Fibroblast of lung (primary cell): ENCODE measurements at regions not wholly inside any gene's neighbourhood (a gene's known extent, or its start where the extent isn't known, plus 50 kb on each side); places are given as distances from the start of the nearest gene placed in this dataset.

ENCODE experiments used
- CTCF ChIP-seq, 2 donors: IDR thresholded peaks in 1 of 2; conservative IDR thresholded peaks in 1 of 2; 1 replicate in 1 of 2; 2 replicates in 1 of 2; pipeline ENCODE4 v1.5.1; 2011 to 2012; ENCODE audit warnings: low read length in 2 of 2, control low read depth in 1 of 2, inconsistent platforms in 1 of 2, low read depth in 1 of 2, mild to moderate bottlenecking in 1 of 2
- EZH2 ChIP-seq: IDR thresholded peaks from 2 replicates; pipeline ENCODE4 v1.5.1; 2012; ENCODE audit warnings: low read length, control low read depth, mild to moderate bottlenecking; ENCODE audit errors: missing control alignments

DNA sequence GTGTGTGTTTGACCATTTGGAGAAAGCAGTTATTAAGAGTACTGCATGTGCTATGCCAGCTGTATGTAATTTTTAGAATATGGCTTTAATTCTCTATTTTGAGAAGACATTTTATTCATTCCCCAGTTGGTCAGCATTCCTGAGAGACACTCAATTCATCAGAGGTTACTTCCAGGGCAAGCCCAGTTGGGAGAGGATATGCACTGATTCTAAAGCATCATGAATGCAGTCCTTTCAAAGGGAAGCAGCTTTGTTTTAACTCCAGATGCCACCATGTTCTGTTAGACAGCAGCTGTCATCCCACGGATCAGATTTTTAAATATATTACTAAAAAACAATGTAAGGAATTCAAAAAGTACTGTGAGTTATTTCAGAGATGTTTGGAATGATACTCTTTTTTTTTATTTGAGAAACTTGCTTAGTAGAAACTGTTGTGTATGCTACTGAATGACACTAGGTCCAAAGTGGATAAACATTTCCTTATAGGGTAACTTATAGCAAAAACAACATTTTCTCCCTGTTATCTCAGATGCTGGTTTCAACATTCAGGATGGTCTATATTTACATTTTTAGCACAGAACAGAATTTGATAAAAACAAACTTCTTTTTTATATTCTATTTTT is 149.5 kb upstream of the B3GALT2 start:
- TF ChIP-seq CTCF (conservative IDR thresholded peaks at IDR 0.05 in 1 of 2, IDR thresholded peaks at IDR 0.05 in 1 of 2; ENCODE audit: low read depth in 1 of 2, low read length in 2 of 2) (no peak), EZH2 (no peak)
